ENCODE measurements at regions not wholly inside any gene's neighbourhood (a gene's known extent, or its start where the extent isn't known, plus 50 kb on each side); places are given as distances from the start of the nearest gene placed in this dataset.

- Histone ChIP-seq H3K4me2 (ENCODE audit: insufficient read depth, low read length) (no peak overlapping the region), H3K9me1 (replicated peaks; ENCODE audit: control insufficient read depth, extremely low read depth, insufficient read depth, low read length) (no peaks in the 10 kb centered on the region), H3K9ac (replicated peaks; ENCODE audit: extremely low read depth, insufficient read depth, low read length) (no peak overlapping the region), H4K20me1 (replicated peaks; ENCODE audit: control insufficient read depth, extremely low read depth, insufficient read depth, low read length) (no peaks in the 10 kb centered on the region), H3K79me2 (ENCODE audit: control insufficient read depth, insufficient read depth, low read length) (no peaks in the 10 kb centered on the region), H3K27me3 (ENCODE audit: control insufficient read depth in 2 of 2, insufficient read depth in 2 of 2, low read length in 2 of 2) (no peaks in the 10 kb centered on the region), H3K36me3 (ENCODE audit: control insufficient read depth in 2 of 2, extremely low read depth in 1 of 2, insufficient read depth in 2 of 2, low read length in 2 of 2) (no peaks in the 10 kb centered on the region), H3K4me1 (ENCODE audit: control insufficient read depth, extremely low read depth, insufficient read depth, low read length) (peaks cover 8% of the 10 kb centered on the region), H2AFZ (ENCODE audit: low read depth, low read length) (no peak overlapping the region), H3K27ac (ENCODE audit: insufficient read depth, low read depth, low read length) (no peak overlapping the region), H3K4me3 (replicated peaks in 1 of 3; ENCODE audit: insufficient read depth in 1 of 3, low read depth in 1 of 3, low read length in 3 of 3) (no peak overlapping the region), H3K9me3 (replicated peaks; ENCODE audit: control insufficient read depth, insufficient read depth, low read length) (no peaks in the 10 kb centered on the region)
- CTCF ChIA-PET: no interaction called here
- DNase-seq (ENCODE audit: low read depth, low spot score) (no peak), FAIRE-seq (no peak)
- intact Hi-C loops (cut with micrococcal nuclease) (no loop called here), dilution Hi-C loops (cut with MboI; ENCODE audit: extremely low pct_ligation_motif_present, low sequenced_read_pairs) (no loop called here)
- no TSS peak for BruUV-seq (replicated peaks)
- no peak for TF ChIP-seq FOS (IDR thresholded peaks at IDR 0.05; ENCODE audit: borderline replicate concordance, insufficient read depth, low read length)
- TF ChIP-seq POLR2AphosphoS5 (IDR thresholded peaks at IDR 0.05; ENCODE audit: insufficient read depth, low read depth, low read length): no peak
- TF ChIP-seq CTCF (IDR thresholded peaks at IDR 0.05; ENCODE audit: extremely low read depth in 1 of 2, insufficient read depth in 1 of 2, low read depth in 1 of 2, low read length in 2 of 2): no peak
- no peak for TF ChIP-seq JUN (IDR thresholded peaks at IDR 0.05; ENCODE audit: borderline replicate concordance, insufficient read depth, insufficient read length, low read depth)
- TF ChIP-seq POLR2A (IDR thresholded peaks at IDR 0.05; ENCODE audit: low read depth, low read length): no peak
- no peak for TF ChIP-seq MAX (IDR thresholded peaks at IDR 0.05; ENCODE audit: insufficient read depth, insufficient read length)
- TF ChIP-seq GATA2 (IDR thresholded peaks at IDR 0.05; ENCODE audit: insufficient read depth, insufficient read length, low read depth, low read length): no peak
- no peak for TF ChIP-seq MYC (IDR thresholded peaks at IDR 0.05; ENCODE audit: low read depth, low read length)
- POLR2A ChIA-PET: no interaction called here
Observed at GRCh38 chr4:75243570-75243969, 270.6 kb downstream of the RCHY1 start.

Measured in endothelial cell of umbilical vein (primary cell).